Liver (tissue), 2 donors: ENCODE measurements at regions not wholly inside any gene's neighbourhood (a gene's known extent, or its start where the extent isn't known, plus 50 kb on each side); places are given as distances from the start of the nearest gene placed in this dataset.

Source experiments
- RAD21 ChIP-seq, 2 donors: IDR thresholded peaks; 2 replicates each; pipeline ENCODE4 v1.6.1; 2016; ENCODE audit warnings: antibody characterized with exemption in 2 of 2, mild to moderate bottlenecking in 2 of 2
- TF ChIP-seq, protein P1 (sequence below): IDR thresholded peaks from 2 replicates; pipeline ENCODE4 v1.6.1; 2016; ENCODE audit warnings: antibody characterized with exemption
- TF ChIP-seq, protein P2 (sequence below): IDR thresholded peaks from 2 replicates; pipeline ENCODE4 v1.6.1; 2016; ENCODE audit warnings: antibody characterized with exemption, mild to moderate bottlenecking
- donor health status: healthy.

DNA sequence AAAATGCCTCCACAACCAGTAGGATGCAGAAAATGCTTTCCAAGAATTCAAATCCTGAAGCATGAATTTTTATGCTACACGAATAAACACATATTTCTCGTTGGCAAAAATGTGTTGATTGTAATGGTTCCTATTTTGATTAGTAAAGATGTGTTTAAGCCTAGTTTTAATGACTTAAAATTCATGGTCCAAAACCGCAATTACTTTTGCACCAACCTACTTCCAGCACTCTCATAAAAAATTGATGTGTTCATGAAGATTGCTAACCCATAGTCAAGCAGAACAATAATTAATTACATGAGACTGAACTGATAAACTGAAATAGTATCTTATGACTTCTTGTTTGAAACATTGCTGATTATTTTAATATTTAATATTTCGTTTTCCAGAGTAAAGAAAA, 828.8 kb downstream of the CCSER2 start:
- TF ChIP-seq RAD21 (IDR thresholded peaks at IDR 0.05): no peak
- TF ChIP-seq, protein P1, sequence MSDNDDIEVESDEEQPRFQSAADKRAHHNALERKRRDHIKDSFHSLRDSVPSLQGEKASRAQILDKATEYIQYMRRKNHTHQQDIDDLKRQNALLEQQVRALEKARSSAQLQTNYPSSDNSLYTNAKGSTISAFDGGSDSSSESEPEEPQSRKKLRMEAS: no peak
- TF ChIP-seq, protein P2, sequence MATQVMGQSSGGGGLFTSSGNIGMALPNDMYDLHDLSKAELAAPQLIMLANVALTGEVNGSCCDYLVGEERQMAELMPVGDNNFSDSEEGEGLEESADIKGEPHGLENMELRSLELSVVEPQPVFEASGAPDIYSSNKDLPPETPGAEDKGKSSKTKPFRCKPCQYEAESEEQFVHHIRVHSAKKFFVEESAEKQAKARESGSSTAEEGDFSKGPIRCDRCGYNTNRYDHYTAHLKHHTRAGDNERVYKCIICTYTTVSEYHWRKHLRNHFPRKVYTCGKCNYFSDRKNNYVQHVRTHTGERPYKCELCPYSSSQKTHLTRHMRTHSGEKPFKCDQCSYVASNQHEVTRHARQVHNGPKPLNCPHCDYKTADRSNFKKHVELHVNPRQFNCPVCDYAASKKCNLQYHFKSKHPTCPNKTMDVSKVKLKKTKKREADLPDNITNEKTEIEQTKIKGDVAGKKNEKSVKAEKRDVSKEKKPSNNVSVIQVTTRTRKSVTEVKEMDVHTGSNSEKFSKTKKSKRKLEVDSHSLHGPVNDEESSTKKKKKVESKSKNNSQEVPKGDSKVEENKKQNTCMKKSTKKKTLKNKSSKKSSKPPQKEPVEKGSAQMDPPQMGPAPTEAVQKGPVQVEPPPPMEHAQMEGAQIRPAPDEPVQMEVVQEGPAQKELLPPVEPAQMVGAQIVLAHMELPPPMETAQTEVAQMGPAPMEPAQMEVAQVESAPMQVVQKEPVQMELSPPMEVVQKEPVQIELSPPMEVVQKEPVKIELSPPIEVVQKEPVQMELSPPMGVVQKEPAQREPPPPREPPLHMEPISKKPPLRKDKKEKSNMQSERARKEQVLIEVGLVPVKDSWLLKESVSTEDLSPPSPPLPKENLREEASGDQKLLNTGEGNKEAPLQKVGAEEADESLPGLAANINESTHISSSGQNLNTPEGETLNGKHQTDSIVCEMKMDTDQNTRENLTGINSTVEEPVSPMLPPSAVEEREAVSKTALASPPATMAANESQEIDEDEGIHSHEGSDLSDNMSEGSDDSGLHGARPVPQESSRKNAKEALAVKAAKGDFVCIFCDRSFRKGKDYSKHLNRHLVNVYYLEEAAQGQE: no peak
